ENCODE measurements at regions not wholly inside any gene's neighbourhood (a gene's known extent, or its start where the extent isn't known, plus 50 kb on each side); places are given as distances from the start of the nearest gene placed in this dataset.

DNA sequence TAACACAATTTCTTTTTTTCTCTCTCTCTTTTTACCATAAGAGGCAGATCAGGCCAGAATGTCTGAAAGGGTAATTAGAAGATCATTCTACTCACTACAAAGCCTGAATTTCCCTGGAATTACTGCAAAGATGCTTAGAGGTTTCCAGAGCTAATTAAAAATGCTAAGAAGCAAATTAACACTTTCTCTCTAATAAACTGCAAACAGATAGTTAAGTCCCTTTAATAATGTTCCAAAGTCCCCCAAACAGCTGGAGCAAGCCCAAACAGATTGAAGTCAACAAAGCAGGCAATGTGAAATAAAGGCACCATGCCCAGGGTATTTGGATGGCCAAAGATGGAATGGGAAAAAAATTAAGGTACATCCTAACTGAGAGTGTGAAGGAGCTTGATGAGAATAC, 208.8 kb upstream of the LRFN5 start:
- TF ChIP-seq, protein P1, sequence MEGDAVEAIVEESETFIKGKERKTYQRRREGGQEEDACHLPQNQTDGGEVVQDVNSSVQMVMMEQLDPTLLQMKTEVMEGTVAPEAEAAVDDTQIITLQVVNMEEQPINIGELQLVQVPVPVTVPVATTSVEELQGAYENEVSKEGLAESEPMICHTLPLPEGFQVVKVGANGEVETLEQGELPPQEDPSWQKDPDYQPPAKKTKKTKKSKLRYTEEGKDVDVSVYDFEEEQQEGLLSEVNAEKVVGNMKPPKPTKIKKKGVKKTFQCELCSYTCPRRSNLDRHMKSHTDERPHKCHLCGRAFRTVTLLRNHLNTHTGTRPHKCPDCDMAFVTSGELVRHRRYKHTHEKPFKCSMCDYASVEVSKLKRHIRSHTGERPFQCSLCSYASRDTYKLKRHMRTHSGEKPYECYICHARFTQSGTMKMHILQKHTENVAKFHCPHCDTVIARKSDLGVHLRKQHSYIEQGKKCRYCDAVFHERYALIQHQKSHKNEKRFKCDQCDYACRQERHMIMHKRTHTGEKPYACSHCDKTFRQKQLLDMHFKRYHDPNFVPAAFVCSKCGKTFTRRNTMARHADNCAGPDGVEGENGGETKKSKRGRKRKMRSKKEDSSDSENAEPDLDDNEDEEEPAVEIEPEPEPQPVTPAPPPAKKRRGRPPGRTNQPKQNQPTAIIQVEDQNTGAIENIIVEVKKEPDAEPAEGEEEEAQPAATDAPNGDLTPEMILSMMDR (IDR thresholded peaks at IDR 0.05) = no peak
- no peak for TF ChIP-seq POLR2A (IDR thresholded peaks at IDR 0.05)
- no peak for TF ChIP-seq POLR2AphosphoS5 (IDR thresholded peaks at IDR 0.05; ENCODE audit: insufficient read depth in 1 of 2, low read depth in 1 of 2)
